Trophoblast cell (in vitro differentiated cells and primary cell): ENCODE measurements at regions not wholly inside any gene's neighbourhood (a gene's known extent, or its start where the extent isn't known, plus 50 kb on each side); places are given as distances from the start of the nearest gene placed in this dataset.

Experiments
- DNase-seq, 2 donors: peaks; one replicate each; pipeline ENCODE4 v3.0.0-alpha.2; 2016
- H2AFZ ChIP-seq: 2 replicates; pipeline ENCODE4 v1.6.1; 2013; ENCODE audit warnings: low read length, moderate library complexity, mild to moderate bottlenecking; ENCODE audit not compliant: insufficient read depth, poor library complexity
- H2AK5ac ChIP-seq: 2 replicates; pipeline ENCODE4 v1.6.1; 2013; ENCODE audit warnings: mild to moderate bottlenecking, low read length
- H2BK120ac ChIP-seq: 2 replicates; pipeline ENCODE4 v1.6.1; 2013; ENCODE audit warnings: low read length, mild to moderate bottlenecking, moderate library complexity; ENCODE audit not compliant: insufficient read depth, poor library complexity
- H2BK12ac ChIP-seq: 2 replicates; pipeline ENCODE4 v1.6.1; 2013; ENCODE audit warnings: mild to moderate bottlenecking, low read length, moderate library complexity
- H2BK5ac ChIP-seq: 2 replicates; pipeline ENCODE4 v1.6.1; 2013; ENCODE audit warnings: low read length, low read depth, moderate library complexity, mild to moderate bottlenecking; ENCODE audit not compliant: poor library complexity
- H3K14ac ChIP-seq: 2 replicates; pipeline ENCODE4 v1.6.1; 2013; ENCODE audit warnings: mild to moderate bottlenecking, low read length
- H3K18ac ChIP-seq: 2 replicates; pipeline ENCODE4 v1.6.1; 2013; ENCODE audit warnings: mild to moderate bottlenecking, low read length
- H3K23ac ChIP-seq: 2 replicates; pipeline ENCODE4 v1.6.1; 2013; ENCODE audit warnings: low read length
- H3K27ac ChIP-seq: 2 replicates; pipeline ENCODE4 v1.5.1; 2013; ENCODE audit warnings: low read depth, mild to moderate bottlenecking, inconsistent platforms, low read length, moderate library complexity
- H3K27me3 ChIP-seq: 2 replicates; pipeline ENCODE4 v1.6.1; 2013; ENCODE audit warnings: inconsistent platforms, mild to moderate bottlenecking, low read length, moderate library complexity; ENCODE audit not compliant: insufficient read depth
- H3K36me3 ChIP-seq, 2 experiments: 1 replicate in 1 of 2; 2 replicates in 1 of 2; pipeline ENCODE4 v1.6.1; 2013; ENCODE audit warnings: low read length in 2 of 2, mild to moderate bottlenecking in 2 of 2, moderate library complexity in 1 of 2; ENCODE audit not compliant: insufficient read depth in 2 of 2, control insufficient read depth in 1 of 2
- H3K4ac ChIP-seq: 2 replicates; pipeline ENCODE4 v1.6.1; 2013; ENCODE audit warnings: low read depth, mild to moderate bottlenecking, low read length, moderate library complexity
- H3K4me1 ChIP-seq, 2 experiments: 1 replicate in 1 of 2; 2 replicates in 1 of 2; pipeline ENCODE4 v1.6.1; 2013; ENCODE audit warnings: low read length in 2 of 2, mild to moderate bottlenecking in 2 of 2, moderate library complexity in 1 of 2; ENCODE audit not compliant: insufficient read depth in 2 of 2, control insufficient read depth in 1 of 2
- H3K4me2 ChIP-seq: 2 replicates; pipeline ENCODE4 v1.6.1; 2013; ENCODE audit warnings: inconsistent platforms, mild to moderate bottlenecking, low read length, moderate library complexity
- H3K4me3 ChIP-seq: 2 replicates; pipeline ENCODE4 v1.5.1; 2013; ENCODE audit warnings: mild to moderate bottlenecking, low read depth, low read length, inconsistent platforms
- H3K79me1 ChIP-seq: one replicate; pipeline ENCODE4 v1.6.1; 2013; ENCODE audit warnings: low read length
- H3K79me2 ChIP-seq: 2 replicates; pipeline ENCODE4 v1.6.1; 2013; ENCODE audit warnings: low read length, mild to moderate bottlenecking; ENCODE audit not compliant: control insufficient read depth, insufficient read depth, poor library complexity
- H3K9ac ChIP-seq: 2 replicates; pipeline ENCODE4 v1.6.1; 2013; ENCODE audit warnings: mild to moderate bottlenecking, low read length
- H3K9me3 ChIP-seq: 2 replicates; pipeline ENCODE4 v1.6.1; 2013; ENCODE audit warnings: low read depth, mild to moderate bottlenecking, control low read depth, inconsistent platforms, low read length; ENCODE audit not compliant: insufficient read depth
- H4K12ac ChIP-seq: 2 replicates; pipeline ENCODE4 v1.6.1; 2013; ENCODE audit warnings: low read depth, mild to moderate bottlenecking, low read length, moderate library complexity
- H4K8ac ChIP-seq: 2 replicates; pipeline ENCODE4 v1.6.1; 2013; ENCODE audit warnings: low read depth, mild to moderate bottlenecking, low read length, moderate library complexity
- H4K91ac ChIP-seq: one replicate; pipeline ENCODE4 v1.6.1; 2013; ENCODE audit warnings: low read depth, mild to moderate bottlenecking, low read length, moderate library complexity
- WGBS: extraction: QIAGEN DNeasy Blood & Tissue Kit; methylation state at CpG from one replicate; pipeline ENCODE4 v1.1.7; 2013; ENCODE audit warnings: missing lambda C conversion rate; ENCODE audit not compliant: insufficient read length, insufficient coverage; ENCODE audit errors: extremely low coverage; 5-methylcytosine and 5-hydroxymethylcytosine counted together

GRCh38 chr11:91707652-91708482 is 516.8 kb upstream of the FAT3 start:
- Histone ChIP-seq H3K14ac (no peak overlapping the region), H3K9me3 (no peaks in the 10 kb centered on the region), H3K27ac (peak overlapping the region; percentile 71), H4K12ac (no peak overlapping the region), H3K4me3 (no peak overlapping the region), H3K27me3 (no peaks in the 10 kb centered on the region), H4K8ac (no peak overlapping the region), H3K36me3 (no peaks in the 10 kb centered on the region), H3K4me2 (no peak overlapping the region), H2BK12ac (no peak overlapping the region), H3K18ac (no peak overlapping the region), H2AK5ac (no peak overlapping the region), H2BK5ac (peak overlapping the region; percentile 60), H3K79me2 (no peaks in the 10 kb centered on the region), H3K79me1 (peaks cover 3% of the 10 kb centered on the region), H2AFZ (no peak overlapping the region), H4K91ac (no peak overlapping the region), H3K9ac (no peak overlapping the region), H3K23ac (no peak overlapping the region), H3K4me1 (peaks cover 0 to 2% of the 10 kb centered on the region in 2 experiments), H2BK120ac (no peak overlapping the region), H3K4ac (no peak overlapping the region)
- WGBS, result no CpG with 5 or more reads among the region's 2 CpGs
- DNase-seq, result no peak

DNA sequence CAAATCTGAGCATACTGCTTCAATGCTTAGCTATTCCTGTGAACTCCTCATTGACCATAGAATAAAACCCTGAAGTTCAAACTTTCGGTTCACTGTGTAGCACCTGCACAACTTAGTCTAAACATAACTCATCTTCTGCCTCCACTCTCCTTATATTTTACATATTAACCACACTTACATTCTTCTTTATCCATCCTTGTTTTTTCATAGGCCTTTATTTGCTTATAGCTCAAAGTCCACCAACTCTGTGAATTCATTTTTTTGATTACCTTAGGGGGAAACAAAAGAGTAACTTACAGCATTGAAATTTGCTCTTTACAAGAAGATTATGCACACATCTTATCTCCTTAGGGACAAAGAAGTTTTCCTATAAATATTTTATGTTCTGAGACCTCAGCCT is 521.6 kb upstream of the FAT3 start:
- H3K79me1 ChIP-seq, result no peaks in the 10 kb centered on the region
- no peak overlapping the region for H3K9ac ChIP-seq
- H3K36me3 ChIP-seq, result no peaks in the 10 kb centered on the region
- no peak overlapping the region for H3K4me3 ChIP-seq
- H3K14ac ChIP-seq, result no peak overlapping the region
- no peak overlapping the region for H4K91ac ChIP-seq
- no peak overlapping the region for H4K8ac ChIP-seq
- H3K27me3 ChIP-seq, result no peaks in the 10 kb centered on the region
- no peak overlapping the region for H2BK5ac ChIP-seq
- no peak overlapping the region for H3K4ac ChIP-seq
- no peak overlapping the region for H2BK120ac ChIP-seq
- no peak overlapping the region for H2AK5ac ChIP-seq
- no peak overlapping the region for H3K23ac ChIP-seq
- H4K12ac ChIP-seq, result no peak overlapping the region
- no peaks in the 10 kb centered on the region for H3K79me2 ChIP-seq
- no peaks in the 10 kb centered on the region for H3K4me1 ChIP-seq
- H3K18ac ChIP-seq, result no peak overlapping the region
- no peak overlapping the region for H3K4me2 ChIP-seq
- H3K27ac ChIP-seq, result no peak overlapping the region
- no peak overlapping the region for H2AFZ ChIP-seq
- H2BK12ac ChIP-seq, result no peak overlapping the region
- no peaks in the 10 kb centered on the region for H3K9me3 ChIP-seq
- DNase-seq, result no peak
- WGBS, result no CpG with 5 or more reads among the region's 1 CpG

DNA sequence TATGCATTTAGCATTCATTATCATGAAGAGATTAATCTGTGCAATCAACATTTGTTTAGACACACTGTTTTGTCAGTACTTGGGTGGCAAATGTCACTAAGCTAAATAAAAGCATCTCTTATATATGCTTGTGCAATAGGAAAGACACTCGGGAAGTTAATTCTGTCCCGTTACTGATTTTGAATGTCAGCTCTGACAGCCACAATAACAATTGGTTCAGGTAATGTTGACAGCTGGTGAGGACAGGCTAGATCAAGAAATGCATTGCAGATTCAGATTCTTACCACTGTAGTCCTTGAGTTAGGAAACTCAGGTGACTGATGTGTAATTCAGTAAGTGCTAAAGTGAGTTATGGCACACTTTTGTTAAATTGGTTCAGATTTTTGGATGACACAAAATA is 523.8 kb upstream of the FAT3 start:
- H3K9me3 ChIP-seq, result no peaks in the 10 kb centered on the region

GRCh38 chr11:91698845-91699244 is 525.8 kb upstream of the FAT3 start:
- H2AK5ac ChIP-seq, result no peak overlapping the region
- H3K4me3 ChIP-seq, result no peak overlapping the region
- H3K18ac ChIP-seq, result no peak overlapping the region
- H3K4me2 ChIP-seq, result no peak overlapping the region
- no peak overlapping the region for H2BK120ac ChIP-seq
- H3K4me1 ChIP-seq, result no peaks in the 10 kb centered on the region
- no peak overlapping the region for H2BK5ac ChIP-seq
- DNase-seq, result no peak
- H4K12ac ChIP-seq, result no peak overlapping the region
- H4K8ac ChIP-seq, result no peak overlapping the region
- no peak overlapping the region for H3K14ac ChIP-seq
- H2BK12ac ChIP-seq, result no peak overlapping the region
- H3K27ac ChIP-seq, result no peak overlapping the region
- H2AFZ ChIP-seq, result no peak overlapping the region
- WGBS, result no CpG with 5 or more reads among the region's 2 CpGs
- no peak overlapping the region for H4K91ac ChIP-seq
- H3K23ac ChIP-seq, result no peak overlapping the region
- no peaks in the 10 kb centered on the region for H3K79me1 ChIP-seq
- no peak overlapping the region for H3K9ac ChIP-seq
- no peaks in the 10 kb centered on the region for H3K36me3 ChIP-seq
- no peaks in the 10 kb centered on the region for H3K27me3 ChIP-seq
- no peak overlapping the region for H3K4ac ChIP-seq
- H3K9me3 ChIP-seq, result no peaks in the 10 kb centered on the region
- no peaks in the 10 kb centered on the region for H3K79me2 ChIP-seq

More for the DNA sequence above, 523.8 kb upstream of the FAT3 start:
- H2BK12ac ChIP-seq, result no peak overlapping the region
- no peak overlapping the region for H3K4me2 ChIP-seq
- WGBS, result no CpG with 5 or more reads among the region's 2 CpGs
- no peak for DNase-seq
- H3K4ac ChIP-seq, result no peak overlapping the region
- no peak overlapping the region for H3K23ac ChIP-seq
- H2AFZ ChIP-seq, result no peak overlapping the region
- no peak overlapping the region for H4K8ac ChIP-seq
- no peak overlapping the region for H2BK5ac ChIP-seq
- no peak overlapping the region for H4K12ac ChIP-seq
- H4K91ac ChIP-seq, result no peak overlapping the region
- no peak overlapping the region for H3K4me3 ChIP-seq
- no peaks in the 10 kb centered on the region for H3K36me3 ChIP-seq
- no peak overlapping the region for H2BK120ac ChIP-seq
- H3K79me2 ChIP-seq, result no peaks in the 10 kb centered on the region
- H3K9ac ChIP-seq, result no peak overlapping the region
- H2AK5ac ChIP-seq, result no peak overlapping the region
- H3K79me1 ChIP-seq, result no peaks in the 10 kb centered on the region
- no peaks in the 10 kb centered on the region for H3K27me3 ChIP-seq
- H3K27ac ChIP-seq, result no peak overlapping the region
- no peak overlapping the region for H3K18ac ChIP-seq
- no peaks in the 10 kb centered on the region for H3K4me1 ChIP-seq
- H3K14ac ChIP-seq, result no peak overlapping the region
